SK-N-SH treated with all-trans-retinoic acid at 6 μM for 48 hours (cell line): ENCODE measurements at regions not wholly inside any gene's neighbourhood (a gene's known extent, or its start where the extent isn't known, plus 50 kb on each side); places are given as distances from the start of the nearest gene placed in this dataset.

Source experiments
- CSDC2 ChIP-seq: fragments of 250-450 bp; sonication (Bioruptor Pico); IDR thresholded peaks from 2 replicates; pipeline ENCODE4 v1.5.0; 2020; ENCODE audit warnings: mild to moderate bottlenecking, moderate library complexity
- ESRRG ChIP-seq: fragments of 250-450 bp; sonication (Bioruptor Pico); IDR thresholded peaks from 2 replicates; pipeline ENCODE4 v1.6.1; 2021; ENCODE audit warnings: mild to moderate bottlenecking
- ISL1 ChIP-seq: fragments of 250-450 bp; sonication (Bioruptor Pico); IDR thresholded peaks from 2 replicates; pipeline ENCODE4 v2.1.2; 2022; ENCODE audit warnings: mild to moderate bottlenecking, moderate library complexity
- OSR1 ChIP-seq: fragments of 250-450 bp; sonication (Bioruptor Pico); IDR thresholded peaks from 2 replicates; pipeline ENCODE4 v1.8.0; 2022; ENCODE audit warnings: moderate library complexity, mild to moderate bottlenecking, inconsistent platforms
- SNAI2 ChIP-seq: fragments of 250-450 bp; sonication (Bioruptor Pico); IDR thresholded peaks from 2 replicates; pipeline ENCODE4 v1.5.0; 2020; ENCODE audit warnings: mild to moderate bottlenecking, moderate library complexity
- TOX ChIP-seq: fragments of 250-450 bp; sonication (Bioruptor Pico); IDR thresholded peaks from 2 replicates; pipeline ENCODE4 v1.8.0; 2021; ENCODE audit warnings: mild to moderate bottlenecking, moderate library complexity, borderline replicate concordance
- ZFP3 ChIP-seq: fragments of 250-450 bp; sonication (Bioruptor Pico); IDR thresholded peaks from 2 replicates; pipeline ENCODE4 v1.5.0; 2020; ENCODE audit warnings: mild to moderate bottlenecking, moderate library complexity
- ZFP30 ChIP-seq: fragments of 450-650 bp; formaldehyde crosslinking; IDR thresholded peaks from 2 replicates; pipeline ENCODE4 v1.5.0; 2022; ENCODE audit warnings: mild to moderate bottlenecking, moderate library complexity
- ZNF565 ChIP-seq: fragments of 450-650 bp; formaldehyde crosslinking; conservative IDR thresholded peaks from 2 replicates; pipeline ENCODE4 v1.5.0; 2020; ENCODE audit warnings: low read depth, mild to moderate bottlenecking, moderate library complexity
- TF ChIP-seq, protein P1 (sequence below): fragments of 250-450 bp; sonication (Bioruptor Pico); IDR thresholded peaks from 2 replicates; pipeline ENCODE4 v1.8.0; 2020; ENCODE audit warnings: mild to moderate bottlenecking, moderate library complexity, borderline replicate concordance
- TF ChIP-seq, protein P2 (sequence below): fragments of 250-450 bp; sonication (Bioruptor Pico); IDR thresholded peaks from 2 replicates; pipeline ENCODE4 v1.5.1; 2021; ENCODE audit warnings: mild to moderate bottlenecking, moderate library complexity

DNA sequence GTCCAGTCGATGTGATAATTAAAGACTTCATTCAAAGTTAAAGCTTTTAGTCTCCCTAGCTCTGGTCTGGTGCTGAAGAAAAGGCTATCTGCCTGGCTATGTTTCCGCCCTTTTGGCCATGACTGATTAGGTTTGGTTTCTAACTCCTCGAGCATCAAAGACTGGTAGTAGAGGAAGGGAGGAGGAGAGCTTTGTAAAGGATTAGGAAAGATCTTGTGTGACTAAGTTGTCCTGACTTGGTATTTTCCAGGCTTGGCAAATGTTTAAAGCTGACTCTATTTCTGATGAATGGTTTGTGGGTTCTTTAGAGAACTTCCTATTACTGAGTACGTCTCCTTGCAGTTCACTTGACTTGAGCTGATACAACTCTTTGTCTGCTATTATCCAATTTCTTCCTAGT is 312.9 kb downstream of the GJA1 start:
- TF ChIP-seq OSR1, result no peak
- no peak for TF ChIP-seq ZFP30
- TF ChIP-seq TOX (CRISPR knock-in tag), result no peak
- TF ChIP-seq, protein P1, sequence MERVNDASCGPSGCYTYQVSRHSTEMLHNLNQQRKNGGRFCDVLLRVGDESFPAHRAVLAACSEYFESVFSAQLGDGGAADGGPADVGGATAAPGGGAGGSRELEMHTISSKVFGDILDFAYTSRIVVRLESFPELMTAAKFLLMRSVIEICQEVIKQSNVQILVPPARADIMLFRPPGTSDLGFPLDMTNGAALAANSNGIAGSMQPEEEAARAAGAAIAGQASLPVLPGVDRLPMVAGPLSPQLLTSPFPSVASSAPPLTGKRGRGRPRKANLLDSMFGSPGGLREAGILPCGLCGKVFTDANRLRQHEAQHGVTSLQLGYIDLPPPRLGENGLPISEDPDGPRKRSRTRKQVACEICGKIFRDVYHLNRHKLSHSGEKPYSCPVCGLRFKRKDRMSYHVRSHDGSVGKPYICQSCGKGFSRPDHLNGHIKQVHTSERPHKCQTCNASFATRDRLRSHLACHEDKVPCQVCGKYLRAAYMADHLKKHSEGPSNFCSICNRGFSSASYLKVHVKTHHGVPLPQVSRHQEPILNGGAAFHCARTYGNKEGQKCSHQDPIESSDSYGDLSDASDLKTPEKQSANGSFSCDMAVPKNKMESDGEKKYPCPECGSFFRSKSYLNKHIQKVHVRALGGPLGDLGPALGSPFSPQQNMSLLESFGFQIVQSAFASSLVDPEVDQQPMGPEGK (CRISPR knock-in tag), result no peak
- TF ChIP-seq CSDC2, result no peak
- TF ChIP-seq ZFP3, result no peak
- no peak for TF ChIP-seq ISL1 (CRISPR knock-in tag)
- TF ChIP-seq, protein P2, sequence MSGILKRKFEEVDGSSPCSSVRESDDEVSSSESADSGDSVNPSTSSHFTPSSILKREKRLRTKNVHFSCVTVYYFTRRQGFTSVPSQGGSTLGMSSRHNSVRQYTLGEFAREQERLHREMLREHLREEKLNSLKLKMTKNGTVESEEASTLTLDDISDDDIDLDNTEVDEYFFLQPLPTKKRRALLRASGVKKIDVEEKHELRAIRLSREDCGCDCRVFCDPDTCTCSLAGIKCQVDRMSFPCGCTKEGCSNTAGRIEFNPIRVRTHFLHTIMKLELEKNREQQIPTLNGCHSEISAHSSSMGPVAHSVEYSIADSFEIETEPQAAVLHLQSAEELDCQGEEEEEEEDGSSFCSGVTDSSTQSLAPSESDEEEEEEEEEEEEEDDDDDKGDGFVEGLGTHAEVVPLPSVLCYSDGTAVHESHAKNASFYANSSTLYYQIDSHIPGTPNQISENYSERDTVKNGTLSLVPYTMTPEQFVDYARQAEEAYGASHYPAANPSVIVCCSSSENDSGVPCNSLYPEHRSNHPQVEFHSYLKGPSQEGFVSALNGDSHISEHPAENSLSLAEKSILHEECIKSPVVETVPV, result no peak
- TF ChIP-seq ZNF565 (CRISPR knock-in tag), result no peak
- no peak for TF ChIP-seq SNAI2 (CRISPR knock-in tag)
- no peak for TF ChIP-seq ESRRG (CRISPR knock-in tag)
